ENCODE measurements at regions not wholly inside any gene's neighbourhood (a gene's known extent, or its start where the extent isn't known, plus 50 kb on each side); places are given as distances from the start of the nearest gene placed in this dataset.

- TF ChIP-seq HNF4A (conservative IDR thresholded peaks at IDR 0.05) (no peak), REST (IDR thresholded peaks at IDR 0.05) (no peak), CTCF (IDR thresholded peaks at IDR 0.05; ENCODE audit: low read depth, low read length, missing input control) (no peak), JUND (IDR thresholded peaks at IDR 0.05) (no peak), GABPA (IDR thresholded peaks at IDR 0.05 in 1 of 2, conservative IDR thresholded peaks at IDR 0.05 in 1 of 2) (no peak), EGR1 (IDR thresholded peaks at IDR 0.05; ENCODE audit: low read depth in 2 of 2) (no peak), RXRA (IDR thresholded peaks at IDR 0.05) (no peak), ZBTB33 (IDR thresholded peaks at IDR 0.05) (no peak)
Observed at GRCh38 chr9:108039012-108039411, 549.4 kb upstream of the KLF4 start.
